GM21423 (cell line): ENCODE measurements at regions not wholly inside any gene's neighbourhood (a gene's known extent, or its start where the extent isn't known, plus 50 kb on each side); places are given as distances from the start of the nearest gene placed in this dataset.

ENCODE experiments used
- ATAC-seq: cut with Tn5 transposase; IDR thresholded peaks from one replicate; pipeline ENCODE4 v1.9.1; 2021; ENCODE audit warnings: mild to moderate bottlenecking, moderate library complexity; ENCODE audit not compliant: unreplicated experiment

DNA sequence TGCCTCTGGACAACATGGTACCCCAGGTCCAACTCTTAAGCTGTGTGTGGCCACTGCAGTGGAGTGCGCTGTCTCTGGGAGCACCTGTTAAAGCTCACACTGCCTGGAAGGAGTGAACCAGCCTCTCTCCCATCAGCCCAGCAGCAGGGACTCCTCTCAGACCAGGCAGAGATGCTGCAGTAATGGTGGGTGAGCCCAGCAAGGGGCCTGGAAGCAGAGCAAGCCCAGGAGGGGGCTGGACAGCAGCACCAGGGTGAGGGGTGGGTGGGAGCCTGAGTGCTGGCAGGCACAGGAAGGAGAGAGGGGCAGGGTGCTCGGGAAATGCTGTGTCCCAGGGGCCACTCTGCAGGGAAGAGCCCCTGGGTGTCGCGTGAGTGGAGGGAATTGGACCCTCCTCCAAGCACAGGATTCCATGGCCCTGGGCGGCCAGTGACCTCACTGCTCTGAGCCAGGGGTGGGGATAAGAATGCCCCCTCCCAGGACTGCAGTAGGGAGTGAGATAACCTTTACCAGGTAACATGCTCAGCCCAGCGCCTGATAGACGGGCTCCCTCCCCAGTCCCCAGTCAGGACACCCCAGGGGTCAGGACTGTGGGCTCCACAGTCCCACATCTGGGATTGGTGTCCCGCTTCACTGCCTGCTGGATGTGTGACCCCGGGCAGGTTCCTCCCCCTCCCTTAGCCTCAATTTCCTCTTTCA, 313.1 kb downstream of the MATN1 start:
- no peak for ATAC-seq

DNA sequence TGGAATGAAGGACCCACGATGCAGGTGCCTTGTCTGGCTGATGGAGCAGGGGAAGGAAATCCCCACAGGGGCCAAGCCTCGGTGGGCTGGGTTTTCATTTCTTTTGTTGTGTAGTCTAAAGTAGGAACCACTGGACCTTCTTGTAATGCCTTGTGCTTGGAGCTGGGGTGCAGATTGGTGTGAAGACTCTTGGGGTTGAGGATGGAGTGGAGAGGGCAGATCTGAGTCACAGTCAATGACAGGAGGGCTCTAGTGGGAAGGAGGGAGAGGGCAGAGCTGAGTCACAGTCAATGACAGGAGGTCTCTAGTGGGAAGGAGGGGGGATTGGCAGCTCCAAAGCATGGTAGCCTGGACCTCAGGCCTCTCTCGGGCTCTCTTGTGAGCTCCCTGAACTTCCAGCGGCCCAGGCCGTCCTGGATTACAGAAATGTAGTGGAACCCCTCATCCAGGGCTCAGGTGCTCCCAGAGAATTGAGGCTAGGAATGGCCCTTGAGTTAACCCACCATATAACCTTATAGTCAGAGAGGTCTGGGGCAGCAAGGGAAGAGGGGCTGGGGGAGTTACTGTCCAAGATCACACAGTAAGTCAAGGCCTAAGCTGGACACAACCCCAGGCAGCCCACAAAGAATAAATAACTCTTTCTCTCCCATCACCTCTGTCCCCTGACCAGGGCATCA, 313.8 kb downstream of the MATN1 start:
- no peak for ATAC-seq

GRCh38 chr1:30407865-30408580, 315.4 kb downstream of the MATN1 start:
- ATAC-seq: no peak

DNA sequence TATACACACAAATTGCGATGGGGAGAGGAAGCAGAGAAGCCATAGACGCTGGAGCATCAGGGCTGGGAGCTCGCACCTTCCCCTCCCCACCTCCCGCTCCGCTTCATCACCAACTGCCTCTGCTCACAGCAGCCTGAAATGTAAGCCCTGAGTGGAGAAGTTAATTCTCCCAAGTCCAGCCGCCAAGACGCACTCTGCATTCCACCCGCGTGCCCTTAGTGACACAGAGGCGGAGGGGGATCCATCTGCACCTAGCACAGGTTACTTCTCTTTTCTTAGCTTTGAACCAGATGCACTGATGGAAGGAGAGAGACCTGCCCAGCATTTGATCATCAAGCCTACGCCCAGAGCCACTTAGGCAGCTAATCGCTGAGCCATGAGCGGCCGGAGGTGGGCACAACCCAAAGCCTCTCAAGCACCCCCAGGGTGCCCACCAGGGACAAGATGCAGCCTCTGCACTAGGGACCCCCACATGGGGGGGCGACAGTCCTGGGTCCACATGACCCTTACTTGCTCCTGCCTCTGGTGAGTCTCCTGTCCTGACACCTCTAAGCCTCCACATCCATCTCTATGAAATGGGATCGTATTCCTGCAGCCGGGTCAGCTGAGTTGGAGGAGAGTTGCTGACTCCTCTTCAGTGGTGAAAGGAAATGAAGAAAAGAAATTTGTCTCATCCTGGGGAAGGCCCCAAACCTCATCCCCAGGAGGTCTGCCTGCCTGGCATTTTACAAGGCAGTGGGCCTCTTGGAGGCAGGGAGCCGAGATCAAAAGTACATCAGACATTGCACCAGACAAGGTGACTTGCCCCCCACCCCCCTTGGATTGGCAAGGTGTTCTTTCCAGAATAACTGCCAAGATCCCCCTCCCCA, 316.2 kb downstream of the MATN1 start:
- ATAC-seq: no peak

GRCh38 chr1:30405631-30406212, 317.7 kb downstream of the MATN1 start:
- ATAC-seq: no peak

DNA sequence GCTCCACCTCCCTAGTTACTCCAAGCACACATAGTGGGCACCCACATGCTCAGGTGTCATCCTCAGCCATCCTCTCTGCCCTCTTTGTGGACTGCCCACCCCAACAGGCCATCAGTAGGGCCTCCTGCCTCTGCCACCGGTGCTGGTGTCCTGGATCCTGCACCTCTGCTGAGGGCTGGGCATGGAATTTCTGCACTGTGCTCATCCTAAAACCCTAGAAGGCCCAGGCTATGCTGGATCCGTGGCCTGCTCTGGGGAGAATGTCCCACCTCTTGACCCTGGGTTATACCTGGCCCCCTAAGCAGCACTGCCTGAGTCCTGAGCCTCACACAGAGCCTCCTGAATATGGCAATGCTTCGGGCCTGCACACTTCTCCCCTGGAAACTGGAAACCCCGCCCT, 318.3 kb downstream of the MATN1 start:
- ATAC-seq: no peak

- no peak for ATAC-seq
These were observed 319.0 kb downstream of the MATN1 start for GRCh38 chr1:30404341-30404740.

GRCh38 chr1:30403726-30404125, 319.7 kb downstream of the MATN1 start:
- no peak for ATAC-seq

GRCh38 chr1:30403061-30403645, 320.2 kb downstream of the MATN1 start:
- ATAC-seq: no peak

GRCh38 chr1:30402031-30402430, 321.4 kb downstream of the MATN1 start:
- no peak for ATAC-seq

DNA sequence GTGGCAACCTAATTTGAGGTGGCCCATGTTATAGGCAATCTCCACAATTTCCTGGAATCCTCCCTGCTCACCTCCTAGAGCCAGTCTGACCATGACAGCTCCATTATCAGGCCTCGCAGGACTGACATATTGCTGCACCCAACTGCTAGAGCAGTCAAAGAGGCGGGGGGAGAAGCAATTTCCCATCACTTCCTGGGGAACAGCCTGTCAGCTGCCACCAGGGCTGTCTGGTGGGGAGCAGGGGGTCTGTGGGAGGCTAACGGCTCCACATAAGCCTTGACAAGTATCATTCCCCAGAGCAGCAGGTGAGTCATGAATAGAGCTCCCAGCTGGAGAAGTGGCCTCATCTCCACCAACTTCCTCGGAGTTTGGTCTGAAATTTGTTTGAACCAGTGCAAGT, 322.9 kb downstream of the MATN1 start:
- ATAC-seq: no peak

DNA sequence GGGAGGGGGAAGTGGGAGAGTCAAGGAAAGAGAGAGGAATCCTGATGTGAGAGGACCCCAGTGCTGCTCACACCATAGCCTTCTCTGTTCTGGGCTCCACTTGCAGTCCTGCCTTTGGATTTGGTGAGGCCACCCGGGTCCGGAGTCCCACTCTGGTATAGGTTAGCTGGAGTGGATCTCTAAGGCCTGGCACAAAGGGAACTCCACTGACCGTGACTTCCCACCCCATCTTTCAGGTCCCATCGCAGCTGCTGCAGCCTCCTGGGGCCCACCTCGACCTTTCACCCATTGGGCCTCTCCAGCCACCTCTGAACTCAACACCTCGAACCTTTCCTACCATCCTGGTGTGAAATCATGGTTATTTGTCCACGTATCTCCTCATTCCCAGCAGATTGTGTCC, 324.4 kb downstream of the MATN1 start:
- ATAC-seq: no peak

DNA sequence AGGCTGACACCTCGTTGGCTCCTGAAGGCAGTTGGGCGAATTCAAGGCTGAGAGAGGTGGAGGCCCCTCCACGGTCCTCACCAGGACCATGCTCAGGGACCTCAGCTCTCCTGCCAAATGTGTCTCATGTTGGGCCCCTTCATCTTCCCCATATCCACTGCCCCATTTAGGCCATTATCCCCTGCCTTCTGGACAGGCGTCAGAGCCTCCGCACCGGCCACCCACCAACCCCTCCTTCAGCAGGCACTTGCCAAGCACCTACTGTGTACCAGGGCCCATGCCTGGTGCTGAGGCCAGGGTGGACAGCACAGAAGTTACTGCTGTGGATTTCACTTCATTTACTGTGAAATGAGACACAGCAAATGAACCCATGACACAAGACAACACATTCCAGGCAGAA, 325.8 kb downstream of the MATN1 start:
- no peak for ATAC-seq

GRCh38 chr1:30395631-30396030, 327.8 kb downstream of the MATN1 start:
- ATAC-seq: no peak

DNA sequence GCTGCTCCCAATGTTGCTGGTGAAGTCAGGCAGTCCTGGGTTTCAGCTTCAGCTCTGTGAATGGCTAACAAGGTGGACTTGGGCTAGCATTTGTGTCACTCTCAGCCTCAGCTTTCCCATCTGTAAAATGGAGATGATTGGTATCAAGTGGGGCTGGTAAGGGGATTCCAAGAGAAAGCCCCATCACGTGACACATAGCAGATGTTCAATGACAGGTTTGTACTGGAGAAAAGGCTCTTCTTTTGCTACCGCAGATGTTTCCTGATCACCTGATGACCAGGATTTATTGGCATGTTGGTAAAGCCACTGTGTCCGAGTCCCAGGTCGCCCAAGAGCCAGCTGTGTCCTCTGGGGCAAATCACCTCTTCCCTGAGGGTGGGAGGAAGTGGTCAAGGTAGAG, 335.0 kb downstream of the MATN1 start:
- no peak for ATAC-seq

GRCh38 chr1:30386156-30386926, 337.0 kb downstream of the MATN1 start:
- ATAC-seq: no peak

DNA sequence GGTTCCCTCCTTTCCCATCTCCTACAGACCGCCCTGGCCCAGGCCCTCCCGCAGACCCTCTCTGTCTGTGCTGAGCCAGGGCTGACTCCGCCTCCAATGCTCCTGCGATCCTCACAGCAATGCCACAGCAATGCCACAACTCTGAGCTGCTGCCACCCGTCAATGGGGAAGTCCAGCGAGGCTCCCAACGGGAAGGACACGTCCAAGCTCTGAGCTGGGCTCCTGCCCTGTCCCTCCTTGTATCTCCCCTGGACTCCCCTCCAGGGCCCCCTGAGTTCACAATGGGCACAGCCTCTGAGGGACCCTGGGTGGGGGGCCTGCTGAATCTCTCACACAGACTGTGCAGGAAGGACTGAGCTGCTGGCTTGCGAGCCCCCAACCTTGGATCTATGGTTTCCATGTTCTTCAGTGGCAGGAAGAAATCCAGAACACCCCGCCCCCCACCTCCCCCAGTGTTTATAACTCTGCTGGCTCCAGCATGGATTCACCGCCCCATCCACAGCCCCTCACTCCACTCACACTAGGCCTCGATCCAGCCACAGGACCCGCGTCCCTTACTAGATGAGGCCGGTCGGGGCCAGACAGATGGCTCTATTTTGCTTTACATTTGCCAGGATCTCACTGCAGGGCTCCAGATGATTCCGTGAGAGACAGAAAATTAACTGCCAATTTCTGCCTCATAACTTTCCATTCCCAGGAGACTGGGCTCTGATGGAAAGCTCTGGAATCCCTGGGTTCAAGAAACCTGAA, 338.0 kb downstream of the MATN1 start:
- no peak for ATAC-seq

DNA sequence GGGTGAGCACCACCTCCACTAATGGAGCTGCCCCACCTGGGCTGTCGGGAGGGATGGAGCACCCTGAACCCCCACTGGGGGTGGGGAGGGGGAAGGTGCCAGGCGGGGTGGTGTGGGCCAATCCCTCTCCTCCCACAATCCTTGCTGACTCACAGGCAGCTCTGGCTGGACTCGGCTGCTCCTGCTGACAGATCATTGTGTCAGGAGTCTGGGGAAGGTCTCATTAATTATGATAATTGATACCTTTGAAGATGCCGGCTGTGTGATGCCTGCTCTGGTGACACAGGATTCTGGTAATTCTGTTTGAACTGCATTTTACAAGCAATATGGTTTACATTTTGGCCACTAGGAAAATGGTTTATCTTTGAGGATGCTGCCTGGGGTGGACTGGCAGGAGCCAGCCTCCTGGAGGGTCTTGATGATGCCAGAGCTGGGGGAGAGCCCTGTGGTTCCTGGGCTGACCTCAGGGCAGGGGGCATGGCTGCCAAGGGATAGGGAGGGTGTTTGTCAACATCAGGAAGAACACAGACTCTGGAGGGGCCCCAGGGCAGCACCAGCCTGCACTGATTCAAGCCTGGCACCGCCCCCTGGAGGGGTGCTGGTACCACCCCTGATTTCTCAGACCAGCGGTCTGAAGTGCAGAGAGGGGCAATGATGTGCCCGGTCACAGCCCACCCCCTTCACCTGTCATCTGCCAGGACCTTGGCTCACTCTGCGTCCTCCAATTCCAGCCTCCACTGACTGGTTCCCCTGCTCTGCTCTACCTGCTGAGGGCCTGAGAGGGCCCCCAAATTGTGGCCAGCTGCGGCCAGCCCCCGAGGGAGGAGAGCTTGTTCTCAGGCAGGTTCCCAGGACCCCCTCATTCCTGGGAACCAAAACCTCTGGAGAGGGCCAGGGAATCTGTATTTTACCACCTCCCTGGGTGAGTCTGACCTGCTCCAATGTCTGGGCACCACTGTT, 338.8 kb downstream of the MATN1 start:
- ATAC-seq: no peak
